ENCODE measurements at regions not wholly inside any gene's neighbourhood (a gene's known extent, or its start where the extent isn't known, plus 50 kb on each side); places are given as distances from the start of the nearest gene placed in this dataset.

GRCh38 chr10:91352760-91353159, 57.4 kb upstream of the HECTD2 start:
- WGBS, 2 donors = 82 to 91% methylated on average over 1 of the region's 1 CpG
- Histone ChIP-seq H3K4me3 (no peak overlapping the region), H3K36me3 (no peaks in the 10 kb centered on the region), H3K4me1 (no peaks in the 10 kb centered on the region), H3K27ac (no peak overlapping the region), H3K27me3 (no peaks in the 10 kb centered on the region), H3K9me3 (no peaks in the 10 kb centered on the region)
- DNase-seq (ENCODE audit: low spot score in 2 of 2) = no peak
- no peak for TF ChIP-seq EP300 (IDR thresholded peaks at IDR 0.05)
- no peak for TF ChIP-seq CTCF (IDR thresholded peaks at IDR 0.05)
- no peak for TF ChIP-seq POLR2A (IDR thresholded peaks at IDR 0.05)

- WGBS, 2 donors = 84 to 86% methylated on average over 4 of the region's 4 CpGs
- Histone ChIP-seq H3K4me1 (no peaks in the 10 kb centered on the region), H3K27ac (no peak overlapping the region), H3K36me3 (no peaks in the 10 kb centered on the region), H3K9me3 (no peaks in the 10 kb centered on the region), H3K4me3 (no peak overlapping the region), H3K27me3 (no peaks in the 10 kb centered on the region)
- DNase-seq (ENCODE audit: low spot score in 2 of 2) = no peak
- TF ChIP-seq CTCF (IDR thresholded peaks at IDR 0.05) (no peak), POLR2A (IDR thresholded peaks at IDR 0.05) (no peak), EP300 (IDR thresholded peaks at IDR 0.05) (no peak)
These were observed 55.7 kb upstream of the HECTD2 start for GRCh38 chr10:91354166-91355075.

- no peaks in the 10 kb centered on the region for H3K4me1 ChIP-seq
- no peak for TF ChIP-seq POLR2A (IDR thresholded peaks at IDR 0.05)
- no peak for TF ChIP-seq EP300 (IDR thresholded peaks at IDR 0.05)
- TF ChIP-seq CTCF (IDR thresholded peaks at IDR 0.05) = no peak
- 86 to 90% methylated on average over 3 of the region's 3 CpGs for whole genome bisulfite sequencing, 2 donors
These were observed 54.1 kb upstream of the HECTD2 start for GRCh38 chr10:91355998-91356397.

DNA sequence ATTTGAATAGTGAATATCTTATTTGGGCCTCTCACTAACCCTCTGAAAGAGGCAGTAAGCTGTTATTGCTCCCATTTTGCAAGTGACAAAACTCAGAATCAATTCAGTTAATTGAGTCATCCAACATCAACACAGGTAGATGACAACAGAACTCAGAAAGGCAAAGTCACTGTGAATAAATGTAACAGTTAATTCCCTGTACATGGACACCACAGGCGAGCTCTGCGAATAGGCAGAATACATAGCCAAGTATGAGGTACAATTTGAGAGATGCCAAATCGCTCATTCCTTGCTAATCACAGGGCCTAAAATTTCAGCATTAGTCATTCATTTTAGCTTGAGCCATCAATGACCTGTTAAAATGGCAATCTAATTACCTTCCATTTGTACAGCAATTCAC, 52.6 kb upstream of the HECTD2 start:
- H3K4me3 ChIP-seq = no peak overlapping the region
- TF ChIP-seq CTCF (IDR thresholded peaks at IDR 0.05) (no peak), POLR2A (IDR thresholded peaks at IDR 0.05) (no peak), EP300 (IDR thresholded peaks at IDR 0.05) (no peak)
- no peak overlapping the region for H3K27ac ChIP-seq
- WGBS, 2 donors = 95% methylated on average over 3 of the region's 3 CpGs
- DNase-seq (ENCODE audit: low spot score in 2 of 2) = no peak
- H3K27me3 ChIP-seq = no peaks in the 10 kb centered on the region
- no peaks in the 10 kb centered on the region for H3K4me1 ChIP-seq
- peaks cover 0 to 2% (median 0%) of the 10 kb centered on the region in 4 donors for H3K9me3 ChIP-seq
- H3K36me3 ChIP-seq = no peaks in the 10 kb centered on the region

More at GRCh38 chr10:91355998-91356397, 54.1 kb upstream of the HECTD2 start:
- no peak overlapping the region for H3K4me3 ChIP-seq
- H3K27ac ChIP-seq = no peak overlapping the region
- H3K27me3 ChIP-seq = no peaks in the 10 kb centered on the region
- no peaks in the 10 kb centered on the region for H3K9me3 ChIP-seq
- no peak for DNase-seq (ENCODE audit: low spot score in 2 of 2)
- no peaks in the 10 kb centered on the region for H3K36me3 ChIP-seq

Data from tibial nerve (tissue), 4 donors.